ENCODE measurements at regions not wholly inside any gene's neighbourhood (a gene's known extent, or its start where the extent isn't known, plus 50 kb on each side); places are given as distances from the start of the nearest gene placed in this dataset.

GRCh38 chr3:184503647-184504046 is 57.9 kb upstream of the EPHB3 start:
- H3K4me3 ChIP-seq (ENCODE audit: low read depth in 2 of 2, low read length in 2 of 2): no peak overlapping the region
- TF ChIP-seq TCF7L2 (IDR thresholded peaks at IDR 0.05; ENCODE audit: low read depth, low read length) (no peak), SIN3A (IDR thresholded peaks at IDR 0.05; ENCODE audit: borderline replicate concordance, insufficient read depth, low read depth, low read length) (no peak), POLR2AphosphoS5 (IDR thresholded peaks at IDR 0.05; ENCODE audit: low read depth, low read length) (no peak), REST (IDR thresholded peaks at IDR 0.05; ENCODE audit: insufficient read depth in 1 of 2, low read depth in 2 of 2, low read length in 1 of 2) (no peak), CTCF (IDR thresholded peaks at IDR 0.05) (no peak)
- ChIA-PET POLR2A (interaction anchor here (0.6 kb wide), 2 partner anchors 22 to 490 kb away, joined by 3 read pairs; no protein-coding TSS in a partner anchor), CTCF (no interaction called here)
- DNase-seq (ENCODE audit: low read depth, low spot score): no peak
- intact Hi-C loops (cut with micrococcal nuclease; ENCODE audit: unreplicated experiment): no loop called here
- no peaks in the 10 kb centered on the region for H3K4me1 ChIP-seq (ENCODE audit: control insufficient read depth, insufficient read depth, low read length)
- no peak for ATAC-seq
- H3K27me3 ChIP-seq (ENCODE audit: control insufficient read depth, insufficient read depth, low read length): peaks cover 32% of the 10 kb centered on the region
- H3K27ac ChIP-seq (ENCODE audit: low read length): no peak overlapping the region
- no peaks in the 10 kb centered on the region for H3K36me3 ChIP-seq (ENCODE audit: control insufficient read depth, insufficient read depth, low read length)
- BruUV-seq (replicated peaks): no TSS peak
- in situ Hi-C loops (cut with HindIII; ENCODE audit: low pct_unique_long_range_greater_than_20kb, low sequenced_read_pairs): no loop called here
- no peaks in the 10 kb centered on the region for H3K9me3 ChIP-seq (ENCODE audit: control insufficient read depth, insufficient read depth, low read depth, low read length)

GRCh38 chr3:184505076-184505878 is 56.3 kb upstream of the EPHB3 start:
- Histone ChIP-seq H3K9me3 (ENCODE audit: control insufficient read depth, insufficient read depth, low read depth, low read length) (no peaks in the 10 kb centered on the region), H3K27ac (ENCODE audit: low read length) (no peak overlapping the region), H3K27me3 (ENCODE audit: control insufficient read depth, insufficient read depth, low read length) (peaks cover 34% of the 10 kb centered on the region), H3K4me3 (ENCODE audit: low read depth in 2 of 2, low read length in 2 of 2) (no peak overlapping the region), H3K4me1 (ENCODE audit: control insufficient read depth, insufficient read depth, low read length) (no peaks in the 10 kb centered on the region), H3K36me3 (ENCODE audit: control insufficient read depth, insufficient read depth, low read length) (no peaks in the 10 kb centered on the region)
- no peak for TF ChIP-seq POLR2AphosphoS5 (IDR thresholded peaks at IDR 0.05; ENCODE audit: low read depth, low read length)
- TF ChIP-seq REST (IDR thresholded peaks at IDR 0.05; ENCODE audit: insufficient read depth in 1 of 2, low read depth in 2 of 2, low read length in 1 of 2): no peak
- TF ChIP-seq TCF7L2 (IDR thresholded peaks at IDR 0.05; ENCODE audit: low read depth, low read length): no peak
- TF ChIP-seq SIN3A (IDR thresholded peaks at IDR 0.05; ENCODE audit: borderline replicate concordance, insufficient read depth, low read depth, low read length): no peak
- no peak for TF ChIP-seq CTCF (IDR thresholded peaks at IDR 0.05)
- DNase-seq (ENCODE audit: low read depth, low spot score) (no peak), ATAC-seq (no peak)
- POLR2A ChIA-PET: interaction anchor here (0.6 kb wide), 1 partner anchor 699 kb away, joined by 19 read pairs; no protein-coding TSS in a partner anchor
- intact Hi-C loops (cut with micrococcal nuclease; ENCODE audit: unreplicated experiment) (no loop called here), in situ Hi-C loops (cut with HindIII; ENCODE audit: low pct_unique_long_range_greater_than_20kb, low sequenced_read_pairs) (no loop called here)
- BruUV-seq (replicated peaks): no TSS peak
- CTCF ChIA-PET: no interaction called here
